ENCODE measurements at regions not wholly inside any gene's neighbourhood (a gene's known extent, or its start where the extent isn't known, plus 50 kb on each side); places are given as distances from the start of the nearest gene placed in this dataset.

- Histone ChIP-seq H3K9me1 (replicated peaks; ENCODE audit: control insufficient read depth, extremely low read depth, insufficient read depth, low read length) (no peaks in the 10 kb centered on the region), H3K9me3 (replicated peaks; ENCODE audit: control insufficient read depth, insufficient read depth, low read length) (no peaks in the 10 kb centered on the region), H3K4me3 (replicated peaks in 1 of 3; ENCODE audit: insufficient read depth in 1 of 3, low read depth in 1 of 3, low read length in 3 of 3) (no peak overlapping the region), H3K27ac (ENCODE audit: insufficient read depth, low read depth, low read length) (no peak overlapping the region), H3K36me3 (ENCODE audit: control insufficient read depth in 2 of 2, extremely low read depth in 1 of 2, insufficient read depth in 2 of 2, low read length in 2 of 2) (no peaks in the 10 kb centered on the region), H3K4me1 (ENCODE audit: control insufficient read depth, extremely low read depth, insufficient read depth, low read length) (no peaks in the 10 kb centered on the region), H3K27me3 (ENCODE audit: control insufficient read depth in 2 of 2, insufficient read depth in 2 of 2, low read length in 2 of 2) (no peaks in the 10 kb centered on the region), H2AFZ (ENCODE audit: low read depth, low read length) (no peak overlapping the region), H4K20me1 (replicated peaks; ENCODE audit: control insufficient read depth, extremely low read depth, insufficient read depth, low read length) (no peaks in the 10 kb centered on the region), H3K4me2 (ENCODE audit: insufficient read depth, low read length) (no peak overlapping the region), H3K9ac (replicated peaks; ENCODE audit: extremely low read depth, insufficient read depth, low read length) (no peak overlapping the region), H3K79me2 (ENCODE audit: control insufficient read depth, insufficient read depth, low read length) (no peaks in the 10 kb centered on the region)
- dilution Hi-C loops (cut with MboI; ENCODE audit: extremely low pct_ligation_motif_present, low sequenced_read_pairs), result no loop called here
- peak; percentile 49 to 50 for TF ChIP-seq CTCF (IDR thresholded peaks at IDR 0.05; ENCODE audit: extremely low read depth in 1 of 2, insufficient read depth in 1 of 2, low read depth in 1 of 2, low read length in 2 of 2)
- TF ChIP-seq GATA2 (IDR thresholded peaks at IDR 0.05; ENCODE audit: insufficient read depth, insufficient read length, low read depth, low read length), result no peak
- no peak for TF ChIP-seq JUN (IDR thresholded peaks at IDR 0.05; ENCODE audit: borderline replicate concordance, insufficient read depth, insufficient read length, low read depth)
- TF ChIP-seq POLR2AphosphoS5 (IDR thresholded peaks at IDR 0.05; ENCODE audit: insufficient read depth, low read depth, low read length), result no peak
- no TSS peak for BruUV-seq (replicated peaks)
- intact Hi-C loops (cut with micrococcal nuclease), result loop anchor here (1.0 to 5.0 kb wide), 4 partner anchors 165 to 586 kb away; no protein-coding TSS in a partner anchor
- ChIA-PET CTCF (interaction anchor here (0.6 to 4.1 kb wide), 9 partner anchors 11 to 386 kb away, joined by 3 to 84 read pairs (median 3); no protein-coding TSS in a partner anchor), POLR2A (no interaction called here)
- FAIRE-seq, result no peak
- peak; percentile 61 for DNase-seq (ENCODE audit: low read depth, low spot score)
Observed at GRCh38 chr6:166786704-166787293, 159.7 kb upstream of the RPS6KA2 start.

GRCh38 chr6:166785131-166785530 is 158.1 kb upstream of the RPS6KA2 start:
- Histone ChIP-seq H3K4me1 (ENCODE audit: control insufficient read depth, extremely low read depth, insufficient read depth, low read length) (no peaks in the 10 kb centered on the region), H3K27me3 (ENCODE audit: control insufficient read depth in 2 of 2, insufficient read depth in 2 of 2, low read length in 2 of 2) (no peaks in the 10 kb centered on the region), H4K20me1 (replicated peaks; ENCODE audit: control insufficient read depth, extremely low read depth, insufficient read depth, low read length) (no peaks in the 10 kb centered on the region), H3K9me3 (replicated peaks; ENCODE audit: control insufficient read depth, insufficient read depth, low read length) (no peaks in the 10 kb centered on the region), H3K79me2 (ENCODE audit: control insufficient read depth, insufficient read depth, low read length) (no peaks in the 10 kb centered on the region), H3K4me3 (replicated peaks in 1 of 3; ENCODE audit: insufficient read depth in 1 of 3, low read depth in 1 of 3, low read length in 3 of 3) (no peak overlapping the region), H3K9ac (replicated peaks; ENCODE audit: extremely low read depth, insufficient read depth, low read length) (no peak overlapping the region), H2AFZ (ENCODE audit: low read depth, low read length) (no peak overlapping the region), H3K36me3 (ENCODE audit: control insufficient read depth in 2 of 2, extremely low read depth in 1 of 2, insufficient read depth in 2 of 2, low read length in 2 of 2) (no peaks in the 10 kb centered on the region), H3K4me2 (ENCODE audit: insufficient read depth, low read length) (no peak overlapping the region), H3K9me1 (replicated peaks; ENCODE audit: control insufficient read depth, extremely low read depth, insufficient read depth, low read length) (no peaks in the 10 kb centered on the region), H3K27ac (ENCODE audit: insufficient read depth, low read depth, low read length) (no peak overlapping the region)
- intact Hi-C loops (cut with micrococcal nuclease) (loop anchor here (5.0 kb wide), 1 partner anchor 587 kb away; no protein-coding TSS in a partner anchor), dilution Hi-C loops (cut with MboI; ENCODE audit: extremely low pct_ligation_motif_present, low sequenced_read_pairs) (no loop called here)
- no TSS peak for BruUV-seq (replicated peaks)
- ChIA-PET POLR2A (no interaction called here), CTCF (interaction anchor here (1.3 to 4.1 kb wide), 5 partner anchors 10 to 357 kb away, joined by 4 to 84 read pairs (median 8); no protein-coding TSS in a partner anchor)
- DNase-seq (ENCODE audit: low read depth, low spot score), result no peak
- TF ChIP-seq MYC (IDR thresholded peaks at IDR 0.05; ENCODE audit: low read depth, low read length) (no peak), EZH2 (IDR thresholded peaks at IDR 0.05; ENCODE audit: borderline replicate concordance, low read depth, low read length, severe bottlenecking) (no peak), GATA2 (IDR thresholded peaks at IDR 0.05; ENCODE audit: insufficient read depth, insufficient read length, low read depth, low read length) (no peak), JUN (IDR thresholded peaks at IDR 0.05; ENCODE audit: borderline replicate concordance, insufficient read depth, insufficient read length, low read depth) (no peak), MAX (IDR thresholded peaks at IDR 0.05; ENCODE audit: insufficient read depth, insufficient read length) (no peak), CTCF (IDR thresholded peaks at IDR 0.05; ENCODE audit: extremely low read depth in 1 of 2, insufficient read depth in 1 of 2, low read depth in 1 of 2, low read length in 2 of 2) (no peak), FOS (IDR thresholded peaks at IDR 0.05; ENCODE audit: borderline replicate concordance, insufficient read depth, low read length) (no peak), POLR2AphosphoS5 (IDR thresholded peaks at IDR 0.05; ENCODE audit: insufficient read depth, low read depth, low read length) (no peak)
- FAIRE-seq, result no peak

Measured in endothelial cell of umbilical vein (primary cell).